CD4-positive, alpha-beta T cell treated with Interleukin-6 for 4 hours (primary cell): ENCODE measurements at regions not wholly inside any gene's neighbourhood (a gene's known extent, or its start where the extent isn't known, plus 50 kb on each side); places are given as distances from the start of the nearest gene placed in this dataset.

Experiments
- DNase-seq: peaks from one replicate; pipeline ENCODE4 v3.0.0-alpha.2; 2020; ENCODE audit warnings: mixed read lengths

- DNase-seq = no peak
These were observed 304.1 kb upstream of the HAND2 start for GRCh38 chr4:173834151-173834550.

GRCh38 chr4:173829565-173829964, 299.5 kb upstream of the HAND2 start:
- DNase-seq = no peak

- no peak for DNase-seq
These were observed 297.7 kb upstream of the HAND2 start for GRCh38 chr4:173827707-173828106.

- no peak for DNase-seq
These were observed 291.8 kb upstream of the HAND2 start for GRCh38 chr4:173821876-173822275.

DNA sequence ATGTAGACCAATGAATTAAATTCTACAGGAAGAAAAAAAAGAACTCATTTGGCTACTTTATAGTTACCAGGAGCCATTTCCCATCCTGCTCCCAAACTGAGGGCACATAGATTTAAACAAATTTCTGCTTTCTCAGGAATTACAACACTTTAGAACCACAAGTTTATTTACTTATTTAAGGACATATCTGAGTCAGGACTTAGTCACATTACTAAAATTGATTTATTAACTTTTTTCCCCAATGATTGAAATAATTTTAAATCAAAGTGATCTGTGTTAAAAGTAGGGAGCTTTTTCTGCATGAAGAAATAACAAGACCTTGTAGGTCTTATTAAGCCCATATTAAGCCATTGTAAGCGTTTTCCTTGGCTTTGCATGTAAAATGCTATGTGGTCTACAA, 291.0 kb upstream of the HAND2 start:
- DNase-seq = no peak

DNA sequence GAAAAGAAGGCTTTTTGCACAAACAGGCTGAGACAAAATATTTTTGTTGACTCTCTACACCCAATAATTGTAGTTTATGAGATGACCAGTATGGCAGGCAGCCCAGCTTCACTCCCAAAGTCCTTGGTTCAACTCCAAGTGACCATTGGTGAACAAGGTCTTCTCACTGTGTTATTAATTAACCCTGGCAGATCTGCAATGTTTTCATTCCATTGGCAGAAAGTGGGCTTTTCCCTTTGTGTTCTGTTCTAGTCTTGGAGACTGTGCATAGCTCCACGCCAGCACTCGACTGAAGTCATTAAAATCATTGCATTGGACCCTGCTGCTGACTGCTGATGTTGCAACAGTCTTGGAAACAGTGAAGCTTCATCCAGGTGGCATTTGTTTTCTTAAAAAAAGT, 277.3 kb upstream of the HAND2 start:
- no peak for DNase-seq

GRCh38 chr4:173805884-173806283, 275.9 kb upstream of the HAND2 start:
- DNase-seq = no peak

DNA sequence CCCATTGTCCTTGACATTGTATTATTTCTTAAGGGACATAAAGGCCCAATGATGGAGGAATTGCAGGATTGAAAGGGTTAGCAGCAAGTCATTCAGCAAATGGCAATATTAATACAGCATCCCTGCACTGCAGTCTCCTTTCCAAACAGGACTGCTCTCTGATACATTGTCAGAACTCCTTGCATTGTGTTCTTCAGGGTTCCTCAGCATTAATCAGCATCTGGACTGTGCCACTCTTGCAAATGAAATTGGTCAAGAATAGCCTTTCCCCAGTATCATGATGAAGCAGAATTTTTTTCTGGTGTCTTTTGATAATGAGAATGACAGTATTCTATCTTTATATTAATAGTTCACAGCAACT, 272.6 kb upstream of the HAND2 start:
- DNase-seq = no peak

GRCh38 chr4:173801876-173802661, 272.0 kb upstream of the HAND2 start:
- no peak for DNase-seq

DNA sequence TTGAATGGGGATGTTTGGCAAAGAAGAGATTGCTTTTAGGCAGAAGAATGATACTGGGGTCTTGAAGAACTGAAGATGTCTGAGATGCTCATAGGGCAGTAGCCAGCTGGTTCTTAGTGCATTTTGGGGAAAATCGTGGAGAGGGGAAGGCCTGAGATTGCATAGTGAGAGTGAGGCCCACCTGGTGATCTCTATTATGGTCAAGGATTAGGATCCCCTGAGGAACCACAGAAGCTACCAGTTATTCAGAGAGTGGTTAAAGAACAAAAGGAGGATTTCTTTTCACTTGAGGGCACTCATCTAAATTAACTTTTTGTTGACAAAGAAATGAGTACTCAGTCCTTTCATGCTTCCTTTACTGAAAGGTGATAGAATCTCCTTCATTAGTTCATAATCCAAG, 271.3 kb upstream of the HAND2 start:
- no peak for DNase-seq

DNA sequence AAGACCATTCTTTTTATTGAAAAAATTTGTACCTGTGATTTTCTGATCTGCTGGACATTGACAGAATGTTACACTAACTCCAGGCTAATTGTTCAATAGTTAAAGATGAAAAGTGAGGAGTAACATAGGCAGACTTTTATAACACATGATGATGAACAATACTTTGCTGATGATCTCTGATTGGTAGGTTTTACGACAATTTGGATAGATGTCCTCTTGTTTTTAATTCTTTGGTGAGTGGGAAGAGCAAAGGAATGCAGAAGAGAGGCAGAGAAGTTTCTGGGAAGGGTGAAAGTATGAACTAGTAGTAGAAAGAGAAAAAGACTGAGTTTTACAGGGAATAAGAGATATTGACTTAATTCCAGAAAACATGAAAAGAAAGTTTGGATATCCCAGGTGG, 267.3 kb upstream of the HAND2 start:
- no peak for DNase-seq

GRCh38 chr4:173794662-173795061, 264.6 kb upstream of the HAND2 start:
- DNase-seq = no peak

DNA sequence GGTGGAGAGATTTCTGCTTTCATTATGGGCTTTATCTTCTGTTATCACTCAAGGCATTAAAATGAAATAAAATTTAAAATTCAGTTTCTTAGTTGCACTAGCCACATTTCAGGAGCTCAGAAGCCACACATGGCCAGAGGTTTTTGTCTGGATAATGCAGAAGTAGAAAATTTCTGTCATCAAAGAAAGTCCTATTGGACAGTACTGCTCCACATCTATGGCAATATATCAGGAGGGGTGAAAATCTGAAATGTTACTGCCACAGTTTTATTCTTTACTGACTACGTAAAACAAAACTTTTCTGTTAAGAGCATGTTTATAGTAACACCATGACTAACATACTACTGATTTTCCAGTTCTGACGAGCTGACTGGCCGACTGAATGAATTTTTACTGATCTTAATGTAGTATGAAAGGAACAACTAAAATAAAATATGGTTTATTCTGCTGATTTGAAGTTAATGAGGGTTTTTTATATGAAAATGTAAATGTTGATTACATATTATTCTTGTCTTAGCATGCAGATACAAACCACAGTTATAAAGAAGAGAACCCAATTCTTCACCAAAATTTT, 264.0 kb upstream of the HAND2 start:
- no peak for DNase-seq

- no peak for DNase-seq
These were observed 252.6 kb upstream of the HAND2 start for GRCh38 chr4:173782660-173783059.

DNA sequence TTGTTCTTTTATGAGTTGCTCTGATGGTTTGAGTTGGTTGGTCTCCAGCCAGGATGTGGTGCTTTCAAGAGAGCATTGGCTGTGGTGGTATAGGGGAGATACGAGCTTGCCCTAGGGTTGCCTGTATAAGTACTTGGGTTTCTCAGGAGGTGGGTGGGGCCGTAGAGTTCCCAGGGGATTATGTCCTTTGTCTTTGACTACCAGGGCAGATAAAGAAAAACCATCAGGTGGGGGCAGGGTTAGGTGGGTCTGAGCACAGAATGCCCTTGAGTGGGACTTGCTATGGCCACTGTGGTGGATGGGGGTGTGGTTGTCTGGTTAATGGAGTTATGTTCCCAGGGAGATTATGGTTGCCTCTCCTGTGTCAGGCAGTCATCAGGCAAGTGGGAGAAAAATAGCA, 247.9 kb upstream of the HAND2 start:
- DNase-seq = no peak

- DNase-seq = no peak
These were observed 247.4 kb upstream of the HAND2 start for GRCh38 chr4:173777421-173777820.

DNA sequence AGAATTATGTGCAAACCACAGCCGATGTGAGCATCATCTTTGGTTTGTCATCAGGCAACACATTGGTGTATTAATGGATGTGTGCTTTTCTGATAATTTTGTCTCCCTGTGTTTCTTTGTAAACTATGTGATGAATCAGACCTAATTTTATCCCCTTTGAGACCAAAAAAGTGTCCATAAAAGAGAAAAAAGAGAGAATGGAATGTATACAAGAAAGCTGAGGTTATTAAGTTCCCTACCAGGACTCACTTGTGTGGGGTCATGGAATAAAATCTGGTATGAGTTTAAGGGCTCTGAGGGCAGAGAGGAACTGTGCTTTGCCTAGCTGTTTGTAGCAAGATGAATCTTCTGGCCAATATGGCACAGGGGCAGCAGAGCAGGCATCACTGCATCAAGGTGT, 239.5 kb upstream of the HAND2 start:
- DNase-seq = no peak

GRCh38 chr4:173767650-173768049, 237.6 kb upstream of the HAND2 start:
- DNase-seq = no peak

- DNase-seq = no peak
These were observed 236.2 kb upstream of the HAND2 start for GRCh38 chr4:173766171-173766600.

- DNase-seq = no peak
These were observed 235.7 kb upstream of the HAND2 start for GRCh38 chr4:173765751-173766150.

GRCh38 chr4:173763389-173763788, 233.4 kb upstream of the HAND2 start:
- no peak for DNase-seq

GRCh38 chr4:173761938-173762337, 231.9 kb upstream of the HAND2 start:
- no peak for DNase-seq

- no peak for DNase-seq
These were observed 231.2 kb upstream of the HAND2 start for GRCh38 chr4:173761236-173761635.

DNA sequence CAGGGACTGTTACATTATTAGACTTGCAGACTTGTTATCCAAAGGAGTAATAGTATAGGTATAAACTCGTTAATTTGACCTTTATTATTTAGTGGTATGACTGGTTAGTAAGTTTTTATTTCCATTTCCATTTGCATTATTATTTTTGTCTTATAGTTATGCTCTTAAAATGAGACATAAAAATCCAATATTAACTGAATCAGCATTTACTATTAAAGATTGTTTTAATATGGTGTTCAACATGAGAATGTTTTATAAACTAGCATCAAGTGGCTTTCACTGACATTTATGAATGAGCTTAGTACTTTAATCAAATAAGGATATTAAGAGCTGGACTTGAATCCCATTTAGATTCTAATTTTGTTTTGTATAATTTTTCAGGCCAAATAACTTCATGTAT, 228.1 kb upstream of the HAND2 start:
- no peak for DNase-seq

- DNase-seq = no peak
These were observed 223.4 kb upstream of the HAND2 start for GRCh38 chr4:173753408-173753807.
